Stimulated activated naive CD8-positive, alpha-beta T cell treated with anti-CD3 and anti-CD28 coated beads, Interleukin-15, Interleukin-2, amounts not matched to agents 100 ng/mL and 50 ng/mL, for 24 hours (primary cell): ENCODE measurements at regions not wholly inside any gene's neighbourhood (a gene's known extent, or its start where the extent isn't known, plus 50 kb on each side); places are given as distances from the start of the nearest gene placed in this dataset.
A peak's percentile ranks its signal among the peaks of the same experiment; 100 is the strongest.
"Not testable (repeated sequence)": the region's sequence is repeated elsewhere in the genome, so short reads cannot be mapped to it uniquely, and the experiment has no call there.

Experiments
- H3K27ac Mint-ChIP-seq: one replicate; pipeline ENCODE4 v1.8.0; 2021; ENCODE audit warnings: mild to moderate bottlenecking, mixed read lengths
- H3K27me3 Mint-ChIP-seq: one replicate; pipeline ENCODE4 v1.8.0; 2021; ENCODE audit warnings: mixed read lengths
- H3K36me3 Mint-ChIP-seq: one replicate; pipeline ENCODE4 v1.8.0; 2021; ENCODE audit warnings: low read depth, mixed read lengths
- H3K4me1 Mint-ChIP-seq: one replicate; pipeline ENCODE4 v1.8.0; 2021; ENCODE audit warnings: low read depth, mixed read lengths
- H3K4me3 Mint-ChIP-seq: one replicate; pipeline ENCODE4 v1.8.0; 2021; ENCODE audit warnings: mild to moderate bottlenecking, mixed read lengths
- H3K9me3 Mint-ChIP-seq: one replicate; pipeline ENCODE4 v1.8.0; 2021; ENCODE audit warnings: mixed read lengths

DNA sequence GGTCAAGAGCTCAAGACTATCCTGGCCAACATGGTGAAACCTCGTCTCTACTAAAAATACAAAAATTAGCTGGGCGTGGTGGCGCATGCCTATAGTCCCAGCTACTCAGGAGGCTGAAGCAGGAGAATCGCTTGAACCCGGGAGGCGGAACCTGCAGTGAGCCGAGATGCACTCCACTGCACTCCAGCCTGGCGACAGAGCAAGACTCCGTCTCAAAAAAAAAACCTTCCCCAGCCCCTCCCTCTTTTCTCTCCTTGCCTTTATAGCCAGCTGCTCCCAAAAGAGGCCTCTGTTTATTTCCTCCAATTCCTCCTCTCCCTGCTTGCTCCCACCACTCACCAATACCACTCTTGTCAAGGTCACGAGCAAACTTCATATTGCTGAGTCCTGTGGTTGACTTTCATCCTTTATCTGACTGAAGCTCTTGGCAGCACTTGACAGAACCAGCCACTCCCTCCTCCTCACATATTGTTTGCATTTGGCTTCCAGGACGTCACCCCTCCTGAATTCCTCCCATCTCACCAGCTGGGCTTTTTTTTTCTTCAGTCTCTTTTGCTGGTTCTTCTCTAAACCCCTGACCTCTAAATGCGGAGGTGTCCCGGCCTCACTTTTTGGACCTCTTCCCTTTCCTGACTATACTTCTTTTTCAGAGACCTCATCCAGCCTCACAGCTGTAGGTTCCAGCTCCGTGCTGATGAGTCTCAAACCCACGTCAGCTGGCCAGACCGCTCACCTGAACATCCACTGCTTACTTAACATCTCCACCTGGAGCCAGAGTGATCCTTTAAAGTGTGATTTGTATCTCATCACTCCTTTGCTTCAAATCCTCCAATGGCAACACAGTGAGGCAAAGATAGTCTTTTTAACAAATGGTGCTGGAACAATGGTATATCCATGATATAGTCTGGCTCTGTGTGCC, 84.6 kb upstream of the CAB39 start:
- H3K27ac Mint-ChIP-seq, result no peak overlapping the region
- no peaks in the 10 kb centered on the region for H3K36me3 Mint-ChIP-seq
- peaks cover 17% of the 10 kb centered on the region for H3K4me1 Mint-ChIP-seq
- no peaks in the 10 kb centered on the region for H3K9me3 Mint-ChIP-seq
- H3K4me3 Mint-ChIP-seq, result no peak overlapping the region
- no peaks in the 10 kb centered on the region for H3K27me3 Mint-ChIP-seq

DNA sequence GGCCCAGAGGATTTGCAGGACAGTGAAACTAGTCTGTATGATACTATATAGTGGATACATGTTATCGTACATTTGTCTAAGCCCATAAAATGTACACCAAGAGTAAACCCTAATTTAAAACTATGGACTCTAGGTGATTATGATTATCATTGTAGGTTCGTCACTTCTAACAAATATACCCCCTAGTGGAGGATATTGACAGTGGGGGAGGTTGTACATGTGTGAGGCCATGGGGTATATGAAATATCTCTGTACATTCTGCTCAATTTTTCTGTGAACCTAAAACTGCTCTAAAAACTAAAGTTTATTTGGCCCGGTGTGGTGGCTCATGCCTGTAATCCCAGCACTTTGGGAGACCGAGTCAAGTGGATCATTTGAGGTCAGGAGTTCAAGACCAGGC, 81.2 kb upstream of the CAB39 start:
- Mint-ChIP-seq H3K27ac (no peak overlapping the region), H3K4me3 (no peak overlapping the region)

GRCh38 chr2:230634146-230634545, 78.5 kb upstream of the CAB39 start:
- Mint-ChIP-seq H3K36me3 (no peaks in the 10 kb centered on the region), H3K4me1 (peaks cover 26% of the 10 kb centered on the region), H3K4me3 (no peak overlapping the region), H3K27me3 (no peaks in the 10 kb centered on the region), H3K27ac (no peak overlapping the region), H3K9me3 (no peaks in the 10 kb centered on the region)

More for the DNA sequence above, 81.2 kb upstream of the CAB39 start:
- Mint-ChIP-seq H3K4me1 (peaks cover 26% of the 10 kb centered on the region), H3K9me3 (no peaks in the 10 kb centered on the region), H3K27me3 (no peaks in the 10 kb centered on the region), H3K36me3 (no peaks in the 10 kb centered on the region)

- H3K27me3 Mint-ChIP-seq, H3K4me3 Mint-ChIP-seq, H3K27ac Mint-ChIP-seq, H3K36me3 Mint-ChIP-seq, H3K9me3 Mint-ChIP-seq: not testable (repeated sequence)
- H3K4me1 Mint-ChIP-seq, result peaks cover 22% of the 10 kb centered on the region
Measured at GRCh38 chr2:230634721-230635313, 77.8 kb upstream of the CAB39 start.

GRCh38 chr2:230636684-230637271, 75.9 kb upstream of the CAB39 start:
- Mint-ChIP-seq H3K36me3 (no peaks in the 10 kb centered on the region), H3K4me3 (no peak overlapping the region), H3K4me1 (peaks cover 23% of the 10 kb centered on the region), H3K27ac (peak overlapping the region; percentile 70), H3K9me3 (no peaks in the 10 kb centered on the region), H3K27me3 (no peaks in the 10 kb centered on the region)

- not testable (repeated sequence) for H3K36me3 Mint-ChIP-seq, H3K9me3 Mint-ChIP-seq, H3K27me3 Mint-ChIP-seq, H3K4me3 Mint-ChIP-seq
- Mint-ChIP-seq H3K27ac (peak overlapping the region; percentile 70), H3K4me1 (peaks cover 28% of the 10 kb centered on the region)
Measured at GRCh38 chr2:230637486-230637885, 75.2 kb upstream of the CAB39 start.

- Mint-ChIP-seq H3K4me3 (no peak overlapping the region), H3K27me3 (no peaks in the 10 kb centered on the region), H3K9me3 (no peaks in the 10 kb centered on the region), H3K36me3 (no peaks in the 10 kb centered on the region), H3K4me1 (peaks cover 52% of the 10 kb centered on the region), H3K27ac (no peak overlapping the region)
Measured at GRCh38 chr2:230640540-230641011, 72.1 kb upstream of the CAB39 start.

DNA sequence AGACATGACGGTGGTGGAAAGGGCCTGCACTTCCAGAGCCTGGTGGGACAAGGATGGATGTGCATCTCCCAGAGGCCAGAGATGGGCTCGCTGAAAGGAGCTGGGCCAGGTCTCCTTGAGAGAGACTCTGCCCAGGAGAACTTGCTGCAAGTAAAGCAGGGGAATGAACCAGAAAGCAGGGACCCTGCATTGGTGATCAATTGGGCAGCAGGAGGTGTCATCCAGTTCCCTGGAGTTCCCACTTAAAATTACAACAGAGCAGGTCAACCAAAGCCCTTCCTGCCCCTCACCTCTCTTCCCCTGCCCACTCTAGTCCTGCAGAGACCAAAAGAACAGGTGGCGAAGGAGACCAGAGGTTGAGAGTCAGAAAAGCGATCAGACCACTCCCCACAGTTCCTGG, 69.7 kb upstream of the CAB39 start:
- H3K27me3 Mint-ChIP-seq, result no peaks in the 10 kb centered on the region
- no peaks in the 10 kb centered on the region for H3K9me3 Mint-ChIP-seq
- H3K27ac Mint-ChIP-seq, result peak overlapping the region; percentile 98
- H3K4me3 Mint-ChIP-seq, result peak overlapping the region; percentile 8
- no peaks in the 10 kb centered on the region for H3K36me3 Mint-ChIP-seq
- peaks cover 30% of the 10 kb centered on the region for H3K4me1 Mint-ChIP-seq

DNA sequence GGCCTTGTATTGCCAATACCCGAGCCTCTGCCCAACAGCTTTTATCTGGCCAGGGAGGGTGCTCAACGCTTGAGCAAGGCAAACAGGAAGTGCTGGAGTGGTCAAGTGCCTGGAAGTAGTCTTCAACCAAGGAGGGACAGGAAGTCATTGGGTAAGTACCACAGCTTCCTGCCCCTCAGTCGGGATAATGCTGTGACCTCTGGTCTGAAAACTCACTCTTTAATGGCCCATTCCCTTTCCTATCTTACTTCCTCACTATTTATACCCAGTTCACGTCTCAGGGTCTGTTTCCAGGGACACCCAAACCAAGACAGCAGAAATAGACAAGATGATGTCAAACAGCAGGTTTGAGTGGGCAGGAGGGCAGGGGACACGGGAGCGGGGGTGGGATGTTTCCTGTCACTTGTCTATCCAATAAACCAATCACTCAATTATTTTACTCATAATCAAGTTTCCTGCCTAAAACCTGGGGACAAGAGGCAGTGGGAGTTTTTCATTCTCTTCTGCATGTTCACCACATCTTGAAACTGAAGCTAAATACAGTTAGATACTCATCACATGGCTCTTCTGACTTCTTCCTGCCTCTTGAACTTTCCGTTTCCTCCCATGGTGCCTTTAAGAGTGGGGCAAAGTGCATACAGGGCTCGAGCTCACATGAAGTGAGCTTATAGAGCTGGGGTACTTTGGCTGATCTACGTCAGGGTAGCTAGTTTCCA, 68.9 kb upstream of the CAB39 start:
- H3K27ac Mint-ChIP-seq, result peak overlapping the region; percentile 98
- H3K4me3 Mint-ChIP-seq, result peak overlapping the region; percentile 64
- no peaks in the 10 kb centered on the region for H3K27me3 Mint-ChIP-seq
- H3K36me3 Mint-ChIP-seq, result no peaks in the 10 kb centered on the region
- no peaks in the 10 kb centered on the region for H3K9me3 Mint-ChIP-seq
- peaks cover 30% of the 10 kb centered on the region for H3K4me1 Mint-ChIP-seq

GRCh38 chr2:230644356-230644935, 68.2 kb upstream of the CAB39 start:
- Mint-ChIP-seq H3K36me3 (no peaks in the 10 kb centered on the region), H3K4me1 (peaks cover 30% of the 10 kb centered on the region), H3K27ac (peak overlapping the region; percentile 98), H3K9me3 (no peaks in the 10 kb centered on the region), H3K27me3 (no peaks in the 10 kb centered on the region), H3K4me3 (peak overlapping the region; percentile 64)

- H3K27me3 Mint-ChIP-seq, result no peaks in the 10 kb centered on the region
- peaks cover 24% of the 10 kb centered on the region for H3K4me1 Mint-ChIP-seq
- no peak overlapping the region for H3K4me3 Mint-ChIP-seq
- H3K9me3 Mint-ChIP-seq, result no peaks in the 10 kb centered on the region
- H3K36me3 Mint-ChIP-seq, result no peaks in the 10 kb centered on the region
- H3K27ac Mint-ChIP-seq, result no peak overlapping the region
Measured at GRCh38 chr2:230648356-230648755, 64.3 kb upstream of the CAB39 start.

GRCh38 chr2:230650585-230651137, 62.0 kb upstream of the CAB39 start:
- Mint-ChIP-seq H3K4me1 (peaks cover 22% of the 10 kb centered on the region), H3K9me3 (no peaks in the 10 kb centered on the region), H3K36me3 (no peaks in the 10 kb centered on the region), H3K4me3 (no peak overlapping the region), H3K27me3 (no peaks in the 10 kb centered on the region), H3K27ac (no peak overlapping the region)

DNA sequence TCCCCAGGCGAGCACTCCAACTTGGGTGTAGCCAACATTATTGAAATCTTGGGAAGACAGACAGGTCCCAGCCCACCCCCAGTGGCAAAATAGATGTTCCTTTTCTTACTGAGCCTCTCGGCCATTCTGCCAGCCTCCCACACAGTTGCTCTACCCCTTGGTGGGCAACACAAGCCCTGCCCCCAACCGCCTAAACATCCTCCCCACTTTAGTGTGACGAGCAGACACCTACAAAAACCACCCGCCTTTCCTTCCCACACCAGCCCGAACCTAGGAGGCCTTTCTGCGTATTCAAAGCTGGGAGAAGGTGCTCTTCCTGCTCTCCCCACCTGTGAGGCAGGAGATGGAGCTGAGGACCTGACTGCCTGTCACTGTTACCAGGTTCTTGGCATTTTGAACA, 58.6 kb upstream of the CAB39 start:
- Mint-ChIP-seq H3K4me3 (peak overlapping the region; percentile 34), H3K27me3 (no peaks in the 10 kb centered on the region), H3K36me3 (no peaks in the 10 kb centered on the region), H3K27ac (peak overlapping the region; percentile 85), H3K9me3 (no peaks in the 10 kb centered on the region), H3K4me1 (peaks cover 56% of the 10 kb centered on the region)

DNA sequence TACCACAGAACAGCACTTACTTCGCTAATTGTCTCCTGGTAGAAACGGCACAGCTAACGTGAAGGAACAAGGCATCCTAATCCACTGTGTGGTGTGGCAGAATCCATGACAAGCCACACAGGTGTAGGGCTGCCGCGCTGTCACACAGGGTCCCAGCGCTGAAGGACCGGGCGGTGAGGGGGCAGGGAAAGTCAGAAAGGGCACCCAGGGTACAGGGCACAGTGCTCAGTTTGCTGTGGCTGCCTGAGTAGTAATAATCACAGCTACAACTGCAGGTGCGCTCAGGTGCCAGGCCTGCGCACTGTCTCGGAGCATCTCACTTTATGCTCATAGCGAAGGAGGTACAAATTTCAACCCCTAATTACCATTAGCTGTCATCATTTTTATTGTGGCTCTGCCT, 55.2 kb upstream of the CAB39 start:
- Mint-ChIP-seq H3K4me3 (peak overlapping the region; percentile 39), H3K36me3 (no peaks in the 10 kb centered on the region), H3K27me3 (no peaks in the 10 kb centered on the region), H3K9me3 (no peaks in the 10 kb centered on the region), H3K27ac (peak overlapping the region; percentile 99), H3K4me1 (peaks cover 83% of the 10 kb centered on the region)
